SKM-1 treated with dmso at 0.1 percent for 144 hours (cell line): ENCODE measurements at regions not wholly inside any gene's neighbourhood (a gene's known extent, or its start where the extent isn't known, plus 50 kb on each side); places are given as distances from the start of the nearest gene placed in this dataset.
A peak's percentile ranks its signal among the peaks of the same experiment; 100 is the strongest.

ENCODE experiments used
- DNase-seq: peaks from one replicate; lab custom pipeline; 2025; ENCODE audit not compliant: unreplicated experiment; lab: John Stamatoyannopoulos, UW

DNA sequence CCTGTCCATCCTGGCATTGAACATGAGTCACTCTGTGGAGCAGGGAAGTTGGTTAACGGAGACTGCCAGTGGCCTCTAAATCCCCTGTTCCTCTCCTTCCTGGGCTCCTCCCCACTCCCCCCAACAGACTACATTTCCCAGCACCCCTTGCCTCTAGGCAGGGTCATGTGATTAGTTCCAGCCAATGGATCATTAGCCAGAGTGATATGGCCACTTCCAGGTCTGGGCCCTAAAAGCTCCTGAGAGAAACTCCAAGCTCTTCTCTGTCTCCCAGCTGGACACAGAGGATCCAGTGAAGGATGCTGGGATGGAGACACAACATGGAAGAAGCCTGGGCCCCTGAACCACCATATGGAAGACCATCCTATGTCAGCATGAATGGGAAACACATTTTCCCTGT is 54.4 kb upstream of the RFLNA start:
- no peak for DNase-seq

GRCh38 chr12:124241776-124242528 is 52.9 kb upstream of the RFLNA start:
- DNase-seq = no peak

GRCh38 chr12:124242529-124243065 is 52.3 kb upstream of the RFLNA start:
- peak; percentile 28 for DNase-seq

DNA sequence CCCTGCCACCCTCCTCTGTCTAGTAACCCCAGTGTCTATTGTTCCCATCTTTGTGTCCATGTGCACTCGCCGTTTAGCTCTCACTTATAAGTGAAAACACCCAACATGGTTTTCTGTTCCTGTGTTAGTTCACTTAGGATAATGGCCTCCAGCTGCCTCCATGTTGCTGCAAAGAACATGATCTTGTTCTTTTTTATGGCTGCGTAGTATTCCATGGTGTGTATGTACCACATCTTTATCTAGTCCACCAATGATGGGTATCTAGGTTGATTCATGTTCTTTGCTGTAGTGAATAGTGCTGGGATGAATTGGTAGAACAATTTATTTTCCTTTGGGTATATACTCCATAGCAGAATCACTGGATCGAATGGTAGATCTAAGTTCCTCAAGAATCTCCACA is 51.0 kb upstream of the RFLNA start:
- DNase-seq = no peak
